HG03064 (cell line): ENCODE measurements at regions not wholly inside any gene's neighbourhood (a gene's known extent, or its start where the extent isn't known, plus 50 kb on each side); places are given as distances from the start of the nearest gene placed in this dataset.
"Not testable (repeated sequence)": the region's sequence is repeated elsewhere in the genome, so short reads cannot be mapped to it uniquely, and the experiment has no call there.

Source experiments
- ATAC-seq: cut with Tn5 transposase; IDR thresholded peaks from one replicate; pipeline ENCODE4 v1.9.1; 2021; ENCODE audit warnings: low read depth; ENCODE audit not compliant: unreplicated experiment

- no peak for ATAC-seq
Measured at GRCh38 chr12:58747533-58747932, 172.8 kb downstream of the LRIG3 start.

GRCh38 chr12:58750484-58750883, 169.8 kb downstream of the LRIG3 start:
- ATAC-seq: no peak

GRCh38 chr12:58757422-58757821, 162.9 kb downstream of the LRIG3 start:
- ATAC-seq: no peak

- not testable (repeated sequence) for ATAC-seq
Measured at GRCh38 chr12:58759745-58760144, 160.6 kb downstream of the LRIG3 start.

GRCh38 chr12:58761308-58761707, 159.0 kb downstream of the LRIG3 start:
- ATAC-seq: no peak

GRCh38 chr12:58764100-58764953, 156.0 kb downstream of the LRIG3 start:
- no peak for ATAC-seq

GRCh38 chr12:58765076-58765475, 155.2 kb downstream of the LRIG3 start:
- no peak for ATAC-seq

- no peak for ATAC-seq
Measured at GRCh38 chr12:58765653-58766512, 154.4 kb downstream of the LRIG3 start.

GRCh38 chr12:58766513-58766870, 153.8 kb downstream of the LRIG3 start:
- no peak for ATAC-seq

GRCh38 chr12:58767496-58767895, 152.8 kb downstream of the LRIG3 start:
- ATAC-seq: no peak

- ATAC-seq: no peak
Measured at GRCh38 chr12:58773986-58774385, 146.3 kb downstream of the LRIG3 start.

GRCh38 chr12:58774731-58775130, 145.6 kb downstream of the LRIG3 start:
- no peak for ATAC-seq

GRCh38 chr12:58775396-58775795, 144.9 kb downstream of the LRIG3 start:
- ATAC-seq: no peak

- ATAC-seq: no peak
Measured at GRCh38 chr12:58776144-58776543, 144.2 kb downstream of the LRIG3 start.

- ATAC-seq: no peak
Measured at GRCh38 chr12:58777815-58778214, 142.5 kb downstream of the LRIG3 start.

GRCh38 chr12:58781609-58782008, 138.7 kb downstream of the LRIG3 start:
- no peak for ATAC-seq

GRCh38 chr12:58787021-58787760, 133.1 kb downstream of the LRIG3 start:
- no peak for ATAC-seq

GRCh38 chr12:58794859-58795258, 125.4 kb downstream of the LRIG3 start:
- no peak for ATAC-seq

- ATAC-seq: no peak
Measured at GRCh38 chr12:58795825-58796224, 124.5 kb downstream of the LRIG3 start.

- no peak for ATAC-seq
Measured at GRCh38 chr12:58801986-58802385, 118.3 kb downstream of the LRIG3 start.

- ATAC-seq: no peak
Measured at GRCh38 chr12:58803908-58804307, 116.4 kb downstream of the LRIG3 start.
